Right ventricle myocardium inferior (tissue), 1 donor: ENCODE measurements at regions not wholly inside any gene's neighbourhood (a gene's known extent, or its start where the extent isn't known, plus 50 kb on each side); places are given as distances from the start of the nearest gene placed in this dataset.

Experiments
- ATAC-seq: fragments of 200-7000 bp; cut with Tn5 transposase; one replicate; pipeline ENCODE4 v1.9.1; 2020; ENCODE audit warnings: mild to moderate bottlenecking, moderate library complexity
- DNase-seq: peaks from one replicate; pipeline ENCODE4 v3.0.0; 2021; ENCODE audit errors: missing footprints
- intact Hi-C: fragments of 100-400 bp; cut with DNase I; formaldehyde crosslinking; loops from one replicate; pipeline ENCODE4 v1.11.0; 2022
- donor health status: DM: no; HTN: yes; CAD: no; lungs with severe emphysema.

GRCh38 chr1:220370041-220370700 lies 97.9 kb upstream of the RAB3GAP2 start:
- DNase-seq (no peak), ATAC-seq (peak; percentile 60)
- intact Hi-C loops: no loop called here

GRCh38 chr1:220369511-220369910 lies 97.3 kb upstream of the RAB3GAP2 start:
- DNase-seq: no peak
- intact Hi-C loops: no loop called here
- ATAC-seq: no peak

GRCh38 chr1:220368352-220369265 lies 96.4 kb upstream of the RAB3GAP2 start:
- intact Hi-C loops: no loop called here
- no peak for DNase-seq
- ATAC-seq: peak; percentile 55

GRCh38 chr1:220367833-220368232 lies 95.6 kb upstream of the RAB3GAP2 start:
- DNase-seq (no peak), ATAC-seq (no peak)
- intact Hi-C loops: no loop called here

GRCh38 chr1:220366269-220366668 lies 94.0 kb upstream of the RAB3GAP2 start:
- intact Hi-C loops: no loop called here
- ATAC-seq (no peak), DNase-seq (no peak)

- intact Hi-C loops: no loop called here
- ATAC-seq: no peak
- DNase-seq: no peak
Measured at GRCh38 chr1:220363196-220363837, 91.1 kb upstream of the RAB3GAP2 start.

GRCh38 chr1:220356981-220357850 lies 85.0 kb upstream of the RAB3GAP2 start:
- intact Hi-C loops: no loop called here
- DNase-seq (no peak), ATAC-seq (peak; percentile 64)

- DNase-seq (no peak), ATAC-seq (no peak)
- intact Hi-C loops: no loop called here
Measured at GRCh38 chr1:220353229-220354012, 81.2 kb upstream of the RAB3GAP2 start.

GRCh38 chr1:220348211-220348610 lies 76.0 kb upstream of the RAB3GAP2 start:
- ATAC-seq (no peak), DNase-seq (no peak)
- intact Hi-C loops: no loop called here

- intact Hi-C loops: no loop called here
- no peak for DNase-seq
- ATAC-seq: no peak
Measured at GRCh38 chr1:220347654-220348175, 75.5 kb upstream of the RAB3GAP2 start.

- no peak for ATAC-seq
- no peak for DNase-seq
- intact Hi-C loops: no loop called here
Measured at GRCh38 chr1:220344745-220345144, 72.5 kb upstream of the RAB3GAP2 start.

GRCh38 chr1:220342853-220343252 lies 70.6 kb upstream of the RAB3GAP2 start:
- ATAC-seq (no peak), DNase-seq (no peak)
- intact Hi-C loops: no loop called here

- ATAC-seq (no peak), DNase-seq (no peak)
- intact Hi-C loops: no loop called here
Measured at GRCh38 chr1:220341126-220341525, 68.9 kb upstream of the RAB3GAP2 start.

GRCh38 chr1:220339581-220339980 lies 67.3 kb upstream of the RAB3GAP2 start:
- no peak for DNase-seq
- no peak for ATAC-seq
- intact Hi-C loops: no loop called here

- intact Hi-C loops: no loop called here
- DNase-seq (no peak), ATAC-seq (no peak)
Measured at GRCh38 chr1:220338759-220339158, 66.5 kb upstream of the RAB3GAP2 start.

GRCh38 chr1:220336391-220337031 lies 64.3 kb upstream of the RAB3GAP2 start:
- intact Hi-C loops: no loop called here
- ATAC-seq (no peak), DNase-seq (no peak)

GRCh38 chr1:220335668-220336067 lies 63.4 kb upstream of the RAB3GAP2 start:
- DNase-seq: no peak
- intact Hi-C loops: no loop called here
- no peak for ATAC-seq
